WTC11 (cell line): ENCODE measurements at regions not wholly inside any gene's neighbourhood (a gene's known extent, or its start where the extent isn't known, plus 50 kb on each side); places are given as distances from the start of the nearest gene placed in this dataset.

Source experiments
- ATF1 ChIP-seq: sonication (generic); formaldehyde crosslinking; IDR thresholded peaks from 2 replicates; pipeline ENCODE4 v1.8.1; 2023; ENCODE audit warnings: mild to moderate bottlenecking, moderate library complexity, missing genetic modification reagents
- ATF3 ChIP-seq: sonication (generic); formaldehyde crosslinking; conservative IDR thresholded peaks from 2 replicates; pipeline ENCODE4 v1.8.1; 2022; ENCODE audit warnings: mild to moderate bottlenecking, missing genetic modification reagents
- CBFB ChIP-seq: sonication (generic); formaldehyde crosslinking; IDR thresholded peaks from 2 replicates; pipeline ENCODE4 v1.8.1; 2022; ENCODE audit warnings: mild to moderate bottlenecking, low read depth, missing genetic modification reagents
- CREM ChIP-seq: sonication (generic); formaldehyde crosslinking; IDR thresholded peaks from 2 replicates; pipeline ENCODE4 v1.8.1; 2022; ENCODE audit warnings: mild to moderate bottlenecking, missing genetic modification reagents, moderate library complexity
- CTCF ChIP-seq: fragments of 200-600 bp; IDR thresholded peaks from 2 replicates; pipeline ENCODE4 v1.8.0; 2022; ENCODE audit warnings: antibody characterized with exemption
- E2F5 ChIP-seq: sonication (generic); formaldehyde crosslinking; IDR thresholded peaks from 2 replicates; pipeline ENCODE4 v1.8.1; 2022; ENCODE audit warnings: mild to moderate bottlenecking, moderate library complexity, missing genetic modification reagents
- ESRRA ChIP-seq: sonication (generic); formaldehyde crosslinking; IDR thresholded peaks from 2 replicates; pipeline ENCODE4 v1.8.1; 2022; ENCODE audit warnings: mild to moderate bottlenecking, missing genetic modification reagents, borderline replicate concordance
- FOXK1 ChIP-seq: sonication (generic); formaldehyde crosslinking; IDR thresholded peaks from 2 replicates; pipeline ENCODE4 v1.8.0; 2022; ENCODE audit warnings: mild to moderate bottlenecking, moderate library complexity, missing genetic modification reagents
- KAT7 ChIP-seq: sonication (generic); formaldehyde crosslinking; IDR thresholded peaks from 2 replicates; pipeline ENCODE4 v1.8.1; 2023; ENCODE audit warnings: missing genetic modification reagents, mild to moderate bottlenecking, borderline replicate concordance
- MLX ChIP-seq: sonication (generic); formaldehyde crosslinking; IDR thresholded peaks from 2 replicates; pipeline ENCODE4 v1.8.1; 2023; ENCODE audit warnings: mild to moderate bottlenecking, missing genetic modification reagents, moderate library complexity
- TEAD1 ChIP-seq: sonication (generic); formaldehyde crosslinking; IDR thresholded peaks from 2 replicates; pipeline ENCODE4 v1.8.0; 2022; ENCODE audit warnings: mild to moderate bottlenecking, missing genetic modification reagents
- ZNF416 ChIP-seq: fragments of 250-450 bp; sonication (Bioruptor Pico); IDR thresholded peaks from 2 replicates; pipeline ENCODE4 v1.9.0; 2021; ENCODE audit warnings: mild to moderate bottlenecking, inconsistent platforms
- ZNF423 ChIP-seq: fragments of 250-450 bp; sonication (Bioruptor Pico); IDR thresholded peaks from 2 replicates; pipeline ENCODE4 v2.1.2; 2022; ENCODE audit warnings: mild to moderate bottlenecking, moderate library complexity

- no peak for TF ChIP-seq CTCF
- no peak for TF ChIP-seq KAT7
- TF ChIP-seq MLX = no peak
- TF ChIP-seq ZNF416 (CRISPR knock-in tag) = no peak
- no peak for TF ChIP-seq ATF3 (CRISPR knock-in tag)
- no peak for TF ChIP-seq ATF1 (CRISPR knock-in tag)
- no peak for TF ChIP-seq CBFB (CRISPR knock-in tag)
- no peak for TF ChIP-seq TEAD1 (CRISPR knock-in tag)
- TF ChIP-seq ESRRA (CRISPR knock-in tag) = no peak
- TF ChIP-seq FOXK1 = no peak
- TF ChIP-seq CREM (CRISPR knock-in tag) = no peak
- TF ChIP-seq ZNF423 (CRISPR knock-in tag) = no peak
- no peak for TF ChIP-seq E2F5 (CRISPR knock-in tag)
Measured at GRCh38 chr13:71325556-71325955, 541.4 kb downstream of the DACH1 start.
